ENCODE measurements at regions not wholly inside any gene's neighbourhood (a gene's known extent, or its start where the extent isn't known, plus 50 kb on each side); places are given as distances from the start of the nearest gene placed in this dataset.

- no peak overlapping the region for H2AFZ ChIP-seq (ENCODE audit: low read depth, low read length)
Observed at GRCh38 chr12:115332945-115333344, 649.0 kb upstream of the TBX3 start.

GRCh38 chr12:115325858-115326257 lies 641.9 kb upstream of the TBX3 start:
- H2AFZ ChIP-seq (ENCODE audit: low read depth, low read length): no peak overlapping the region
- no peaks in the 10 kb centered on the region for H3F3A ChIP-seq (ENCODE audit: insufficient read depth, low read length, poor library complexity, severe bottlenecking)
- no peak for TF ChIP-seq RAD21 (conservative IDR thresholded peaks at IDR 0.05)
- no peak for TF ChIP-seq EP300 (conservative IDR thresholded peaks at IDR 0.05; ENCODE audit: poor library complexity, severe bottlenecking)
- no peak for TF ChIP-seq POLR2AphosphoS5 (IDR thresholded peaks at IDR 0.05)
- TF ChIP-seq TAF1 (IDR thresholded peaks at IDR 0.05; ENCODE audit: low read depth): no peak
- no peak for TF ChIP-seq SMC3 (conservative IDR thresholded peaks at IDR 0.05; ENCODE audit: poor library complexity)
- no peak for TF ChIP-seq MXI1 (conservative IDR thresholded peaks at IDR 0.05; ENCODE audit: poor library complexity, severe bottlenecking)
- no peak for TF ChIP-seq CTCF (IDR thresholded peaks at IDR 0.05; ENCODE audit: poor library complexity, severe bottlenecking)
- no peak for TF ChIP-seq REST (IDR thresholded peaks at IDR 0.05; ENCODE audit: borderline replicate concordance)
- no peak for TF ChIP-seq EZH2 (IDR thresholded peaks at IDR 0.05; ENCODE audit: borderline replicate concordance, insufficient read depth, low read length, poor library complexity, severe bottlenecking)
- no peak overlapping the region for H3K4me2 ChIP-seq (ENCODE audit: low read length)
- no peaks in the 10 kb centered on the region for H4K20me1 ChIP-seq (ENCODE audit: insufficient read depth)
- H3K9me2 ChIP-seq (ENCODE audit: insufficient read depth, low read length): no peaks in the 10 kb centered on the region
- no peak overlapping the region for H3K27ac ChIP-seq (ENCODE audit: low read length)
- H3K27me3 ChIP-seq (ENCODE audit: insufficient read depth, low read depth, low read length): no peaks in the 10 kb centered on the region
- H3K36me3 ChIP-seq (ENCODE audit: insufficient read depth, low read length): no peaks in the 10 kb centered on the region
- H3K79me2 ChIP-seq (replicated peaks; ENCODE audit: insufficient read depth, low read length): no peaks in the 10 kb centered on the region
- no peaks in the 10 kb centered on the region for H3K9me3 ChIP-seq (ENCODE audit: low read length)
- no peak overlapping the region for H3K9ac ChIP-seq (ENCODE audit: low read length)
- H3K4me3 ChIP-seq (ENCODE audit: low read length): no peak overlapping the region

More at GRCh38 chr12:115332945-115333344, 649.0 kb upstream of the TBX3 start:
- H3K79me2 ChIP-seq (replicated peaks; ENCODE audit: insufficient read depth, low read length): no peaks in the 10 kb centered on the region
- no peak overlapping the region for H3K9ac ChIP-seq (ENCODE audit: low read length)
- no peaks in the 10 kb centered on the region for H3K9me3 ChIP-seq (ENCODE audit: low read length)
- no peaks in the 10 kb centered on the region for H3K27me3 ChIP-seq (ENCODE audit: insufficient read depth, low read depth, low read length)
- no peaks in the 10 kb centered on the region for H3K36me3 ChIP-seq (ENCODE audit: insufficient read depth, low read length)
- TF ChIP-seq REST (IDR thresholded peaks at IDR 0.05; ENCODE audit: borderline replicate concordance) (no peak), POLR2AphosphoS5 (IDR thresholded peaks at IDR 0.05) (no peak), EZH2 (IDR thresholded peaks at IDR 0.05; ENCODE audit: borderline replicate concordance, insufficient read depth, low read length, poor library complexity, severe bottlenecking) (no peak), EP300 (conservative IDR thresholded peaks at IDR 0.05; ENCODE audit: poor library complexity, severe bottlenecking) (no peak), MXI1 (conservative IDR thresholded peaks at IDR 0.05; ENCODE audit: poor library complexity, severe bottlenecking) (no peak), RAD21 (conservative IDR thresholded peaks at IDR 0.05) (no peak), SMC3 (conservative IDR thresholded peaks at IDR 0.05; ENCODE audit: poor library complexity) (no peak)
- H3K27ac ChIP-seq (ENCODE audit: low read length): no peak overlapping the region
- H4K20me1 ChIP-seq (ENCODE audit: insufficient read depth): no peaks in the 10 kb centered on the region
- no peak overlapping the region for H3K4me2 ChIP-seq (ENCODE audit: low read length)
- H3F3A ChIP-seq (ENCODE audit: insufficient read depth, low read length, poor library complexity, severe bottlenecking): no peaks in the 10 kb centered on the region
- H3K9me2 ChIP-seq (ENCODE audit: insufficient read depth, low read length): no peaks in the 10 kb centered on the region
- H3K4me3 ChIP-seq (ENCODE audit: low read length): no peak overlapping the region
